ENCODE measurements at regions not wholly inside any gene's neighbourhood (a gene's known extent, or its start where the extent isn't known, plus 50 kb on each side); places are given as distances from the start of the nearest gene placed in this dataset.

- ATAC-seq = no peak
- ChIA-PET POLR2A (no interaction called here), RAD21 (ENCODE audit: low non-redundant PET in 1 of 2, low total read pairs in 2 of 2, uncharacterized antibody in 2 of 2, unreplicated experiment in 2 of 2) (no interaction called here)
Measured at GRCh38 chr15:38090678-38091077, 156.2 kb downstream of the TMCO5A start.

More at GRCh38 chr15:38090678-38091077, 156.2 kb downstream of the TMCO5A start:
- no peaks in the 10 kb centered on the region for H3K79me2 ChIP-seq (ENCODE audit: insufficient read depth, low read length)
- H4K20me1 ChIP-seq (ENCODE audit: insufficient read depth) = no peaks in the 10 kb centered on the region
- no peak overlapping the region for H3K27ac ChIP-seq (ENCODE audit: low read depth, low read length)
- 0 out of 2 replicates have a peak, but pooled peaks cover 6% of the 10 kb centered on the region for H3K27me3 ChIP-seq (ENCODE audit: insufficient read depth, low read length)
- no peak for DNase-seq (ENCODE audit: low read depth, low spot score)
- no peaks in the 10 kb centered on the region for H3K9me3 ChIP-seq (ENCODE audit: control insufficient read depth in 1 of 2, insufficient read depth in 1 of 2, low read depth in 1 of 2, low read length in 2 of 2)
- no peak overlapping the region for H3K4me2 ChIP-seq (ENCODE audit: low read length)
- CTCF ChIA-PET = no interaction called here
- intact Hi-C loops (cut with micrococcal nuclease) = no loop called here
- H3K9me2 ChIP-seq (ENCODE audit: insufficient read depth) = no peaks in the 10 kb centered on the region
- no peak overlapping the region for H3K4me3 ChIP-seq (replicated peaks in 1 of 2; ENCODE audit: low read depth in 1 of 2, low read length in 2 of 2)
- H3K9ac ChIP-seq (ENCODE audit: low read length) = no peak overlapping the region
- no peaks in the 10 kb centered on the region for H3K36me3 ChIP-seq (ENCODE audit: control insufficient read depth in 1 of 2, insufficient read depth in 2 of 2, low read length in 2 of 2)
- no TSS peak for BruUV-seq (replicated peaks)
- no peaks in the 10 kb centered on the region for H3K4me1 ChIP-seq (ENCODE audit: control insufficient read depth in 1 of 2, insufficient read depth in 2 of 2, low read length in 2 of 2)
- H2AFZ ChIP-seq (ENCODE audit: low read depth, low read length, poor library complexity, severe bottlenecking) = no peak overlapping the region
- TF ChIP-seq EGR1 (IDR thresholded peaks at IDR 0.05; ENCODE audit: low read depth) (no peak), CTCF (IDR thresholded peaks at IDR 0.05 in 2 of 3, conservative IDR thresholded peaks at IDR 0.05 in 1 of 3; ENCODE audit: borderline replicate concordance in 1 of 3, insufficient read depth in 1 of 3, low read depth in 2 of 3, low read length in 2 of 3) (no peak), REST (IDR thresholded peaks at IDR 0.05; ENCODE audit: low read depth) (no peak), MAX (IDR thresholded peaks at IDR 0.05) (no peak), YY1 (IDR thresholded peaks at IDR 0.05; ENCODE audit: extremely low read depth, insufficient replicate concordance, low read depth, low read length) (no peak), ZFX (IDR thresholded peaks at IDR 0.05) (no peak)

Measured in HCT116 (cell line).